NB4 (cell line): ENCODE measurements at regions not wholly inside any gene's neighbourhood (a gene's known extent, or its start where the extent isn't known, plus 50 kb on each side); places are given as distances from the start of the nearest gene placed in this dataset.

Source experiments
- MYC ChIP-seq: IDR thresholded peaks from 2 replicates; pipeline ENCODE4 v1.6.1; 2011; ENCODE audit warnings: low read depth, low read length
- POLR2A ChIP-seq: IDR thresholded peaks from 2 replicates; pipeline ENCODE4 v1.6.1; 2011; ENCODE audit warnings: mild to moderate bottlenecking; ENCODE audit not compliant: insufficient read length; ENCODE audit errors: extremely low read depth
- TF ChIP-seq, protein P1 (sequence below): IDR thresholded peaks from one replicate; pipeline ENCODE4 v1.5.1; 2012; ENCODE audit warnings: low read depth, low read length
- TF ChIP-seq, protein P2 (sequence below): IDR thresholded peaks from 2 replicates; pipeline ENCODE4 v1.6.1; 2011; ENCODE audit warnings: low read depth, low read length

DNA sequence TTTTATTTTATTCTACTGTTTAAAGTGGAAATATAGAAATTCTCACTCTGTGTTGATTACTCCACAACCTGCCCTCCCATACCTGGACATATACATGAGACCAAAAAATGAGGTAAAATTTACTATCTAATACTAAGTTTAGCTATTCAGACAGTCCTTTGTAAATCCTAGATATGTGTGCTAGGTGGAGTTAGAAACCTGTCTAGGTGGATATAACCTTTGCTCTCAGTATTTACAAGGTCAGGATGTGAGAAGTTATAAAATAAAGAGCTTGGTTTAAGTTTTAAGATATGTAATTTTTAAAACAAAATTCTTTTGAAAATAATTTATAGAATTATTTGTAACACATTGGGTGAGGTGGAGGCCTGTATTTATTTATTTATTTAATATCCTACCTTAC, 221.5 kb downstream of the PCDH7 start:
- TF ChIP-seq, protein P1, sequence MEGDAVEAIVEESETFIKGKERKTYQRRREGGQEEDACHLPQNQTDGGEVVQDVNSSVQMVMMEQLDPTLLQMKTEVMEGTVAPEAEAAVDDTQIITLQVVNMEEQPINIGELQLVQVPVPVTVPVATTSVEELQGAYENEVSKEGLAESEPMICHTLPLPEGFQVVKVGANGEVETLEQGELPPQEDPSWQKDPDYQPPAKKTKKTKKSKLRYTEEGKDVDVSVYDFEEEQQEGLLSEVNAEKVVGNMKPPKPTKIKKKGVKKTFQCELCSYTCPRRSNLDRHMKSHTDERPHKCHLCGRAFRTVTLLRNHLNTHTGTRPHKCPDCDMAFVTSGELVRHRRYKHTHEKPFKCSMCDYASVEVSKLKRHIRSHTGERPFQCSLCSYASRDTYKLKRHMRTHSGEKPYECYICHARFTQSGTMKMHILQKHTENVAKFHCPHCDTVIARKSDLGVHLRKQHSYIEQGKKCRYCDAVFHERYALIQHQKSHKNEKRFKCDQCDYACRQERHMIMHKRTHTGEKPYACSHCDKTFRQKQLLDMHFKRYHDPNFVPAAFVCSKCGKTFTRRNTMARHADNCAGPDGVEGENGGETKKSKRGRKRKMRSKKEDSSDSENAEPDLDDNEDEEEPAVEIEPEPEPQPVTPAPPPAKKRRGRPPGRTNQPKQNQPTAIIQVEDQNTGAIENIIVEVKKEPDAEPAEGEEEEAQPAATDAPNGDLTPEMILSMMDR, result no peak
- TF ChIP-seq POLR2A, result no peak
- TF ChIP-seq, protein P2, sequence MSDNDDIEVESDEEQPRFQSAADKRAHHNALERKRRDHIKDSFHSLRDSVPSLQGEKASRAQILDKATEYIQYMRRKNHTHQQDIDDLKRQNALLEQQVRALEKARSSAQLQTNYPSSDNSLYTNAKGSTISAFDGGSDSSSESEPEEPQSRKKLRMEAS, result no peak
- TF ChIP-seq MYC, result no peak
